HG02973 (cell line): ENCODE measurements at regions not wholly inside any gene's neighbourhood (a gene's known extent, or its start where the extent isn't known, plus 50 kb on each side); places are given as distances from the start of the nearest gene placed in this dataset.
"Not testable (repeated sequence)": the region's sequence is repeated elsewhere in the genome, so short reads cannot be mapped to it uniquely, and the experiment has no call there.

Source experiments
- ATAC-seq: cut with Tn5 transposase; IDR thresholded peaks from one replicate; pipeline ENCODE4 v1.9.1; 2021; ENCODE audit warnings: moderate library complexity; ENCODE audit not compliant: unreplicated experiment

- ATAC-seq, result no peak
These were observed 219.6 kb downstream of the RND3 start for GRCh38 chr2:150267651-150268415.

- no peak for ATAC-seq
These were observed 220.5 kb downstream of the RND3 start for GRCh38 chr2:150266931-150267330.

GRCh38 chr2:150264442-150264841 lies 223.0 kb downstream of the RND3 start:
- no peak for ATAC-seq

GRCh38 chr2:150261691-150262090 lies 225.8 kb downstream of the RND3 start:
- no peak for ATAC-seq

- ATAC-seq, result no peak
These were observed 226.8 kb downstream of the RND3 start for GRCh38 chr2:150260636-150261035.

- ATAC-seq, result no peak
These were observed 227.7 kb downstream of the RND3 start for GRCh38 chr2:150259746-150260145.

- ATAC-seq, result no peak
These were observed 228.6 kb downstream of the RND3 start for GRCh38 chr2:150258781-150259307.

- ATAC-seq, result no peak
These were observed 230.7 kb downstream of the RND3 start for GRCh38 chr2:150256736-150257135.

GRCh38 chr2:150255528-150255927 lies 231.9 kb downstream of the RND3 start:
- no peak for ATAC-seq

- not testable (repeated sequence) for ATAC-seq
These were observed 237.7 kb downstream of the RND3 start for GRCh38 chr2:150249735-150250134.

GRCh38 chr2:150247481-150247880 lies 240.0 kb downstream of the RND3 start:
- no peak for ATAC-seq

GRCh38 chr2:150234787-150235446 lies 252.6 kb downstream of the RND3 start:
- ATAC-seq, result no peak

- no peak for ATAC-seq
These were observed 254.6 kb downstream of the RND3 start for GRCh38 chr2:150232871-150233270.

GRCh38 chr2:150232321-150232720 lies 255.1 kb downstream of the RND3 start:
- no peak for ATAC-seq

GRCh38 chr2:150230616-150231015 lies 256.9 kb downstream of the RND3 start:
- ATAC-seq, result no peak

- ATAC-seq, result no peak
These were observed 257.5 kb downstream of the RND3 start for GRCh38 chr2:150230004-150230403.

GRCh38 chr2:150228936-150229335 lies 258.5 kb downstream of the RND3 start:
- no peak for ATAC-seq

GRCh38 chr2:150225030-150225429 lies 262.4 kb downstream of the RND3 start:
- no peak for ATAC-seq

GRCh38 chr2:150224321-150224720 lies 263.1 kb downstream of the RND3 start:
- no peak for ATAC-seq

- ATAC-seq, result no peak
These were observed 264.5 kb downstream of the RND3 start for GRCh38 chr2:150222942-150223341.

- no peak for ATAC-seq
These were observed 265.1 kb downstream of the RND3 start for GRCh38 chr2:150222379-150222778.

GRCh38 chr2:150219861-150220260 lies 267.6 kb downstream of the RND3 start:
- ATAC-seq, result no peak
